ENCODE measurements at regions not wholly inside any gene's neighbourhood (a gene's known extent, or its start where the extent isn't known, plus 50 kb on each side); places are given as distances from the start of the nearest gene placed in this dataset.

- Histone ChIP-seq H3K27me3 (replicated peaks; ENCODE audit: insufficient read depth, low read depth, low read length, poor library complexity) (no peaks in the 10 kb centered on the region), H3K4me3 (ENCODE audit: low read depth, low read length, poor library complexity, severe bottlenecking) (no peak overlapping the region), H3K27ac (ENCODE audit: low read depth, low read length, poor library complexity, severe bottlenecking) (no peak overlapping the region), H3K36me3 (ENCODE audit: insufficient read depth, low read length, poor library complexity, severe bottlenecking) (no peaks in the 10 kb centered on the region), H3K9me3 (ENCODE audit: low read depth, low read length, poor library complexity, severe bottlenecking) (no peaks in the 10 kb centered on the region), H3K4me1 (ENCODE audit: insufficient read depth, low read length, poor library complexity, severe bottlenecking) (no peaks in the 10 kb centered on the region)
- POLR2A ChIA-PET (ENCODE audit: low non-redundant PET): no interaction called here
- intact Hi-C loops (cut with micrococcal nuclease; ENCODE audit: unreplicated experiment): loop anchor here (10.0 kb wide), 1 partner anchor 58 kb away; no protein-coding TSS in a partner anchor
- CTCF ChIA-PET: no interaction called here
- no TSS peak for BruUV-seq (replicated peaks)
- DNase-seq (ENCODE audit: low spot score): no peak
- TF ChIP-seq CTCF (conservative IDR thresholded peaks at IDR 0.05; ENCODE audit: low read depth, low read length) (no peak), EZH2 (IDR thresholded peaks at IDR 0.05; ENCODE audit: borderline replicate concordance, low read depth, low read length, poor library complexity, severe bottlenecking) (no peak)
Measured at GRCh38 chr7:68162712-68163111, 1166.1 kb downstream of the TYW1 start.

GRCh38 chr7:68166525-68166924 lies 1169.9 kb downstream of the TYW1 start:
- TF ChIP-seq EZH2 (IDR thresholded peaks at IDR 0.05; ENCODE audit: borderline replicate concordance, low read depth, low read length, poor library complexity, severe bottlenecking) (no peak), CTCF (conservative IDR thresholded peaks at IDR 0.05; ENCODE audit: low read depth, low read length) (no peak)

GRCh38 chr7:68173513-68173912 lies 1176.9 kb downstream of the TYW1 start:
- Histone ChIP-seq H3K27ac (ENCODE audit: low read depth, low read length, poor library complexity, severe bottlenecking) (no peak overlapping the region), H3K4me3 (ENCODE audit: low read depth, low read length, poor library complexity, severe bottlenecking) (no peak overlapping the region), H3K4me1 (ENCODE audit: insufficient read depth, low read length, poor library complexity, severe bottlenecking) (peaks cover 5% of the 10 kb centered on the region), H3K27me3 (replicated peaks; ENCODE audit: insufficient read depth, low read depth, low read length, poor library complexity) (no peaks in the 10 kb centered on the region), H3K36me3 (ENCODE audit: insufficient read depth, low read length, poor library complexity, severe bottlenecking) (no peaks in the 10 kb centered on the region), H3K9me3 (ENCODE audit: low read depth, low read length, poor library complexity, severe bottlenecking) (no peaks in the 10 kb centered on the region)
- DNase-seq (ENCODE audit: low spot score): no peak
- ChIA-PET POLR2A (ENCODE audit: low non-redundant PET) (interaction anchor here (0.7 kb wide), 1 partner anchor 12 kb away, joined by 5 read pairs; no protein-coding TSS in a partner anchor), CTCF (interaction anchor here (0.6 kb wide), 1 partner anchor 370 kb away, joined by 5 read pairs; no protein-coding TSS in a partner anchor)
- TF ChIP-seq CTCF (conservative IDR thresholded peaks at IDR 0.05; ENCODE audit: low read depth, low read length): no peak
- intact Hi-C loops (cut with micrococcal nuclease; ENCODE audit: unreplicated experiment): loop anchor here (5.0 to 10.0 kb wide), 4 partner anchors 389 to 1021 kb away; no protein-coding TSS in a partner anchor
- no TSS peak for BruUV-seq (replicated peaks)

More at GRCh38 chr7:68166525-68166924, 1169.9 kb downstream of the TYW1 start:
- no peak for DNase-seq (ENCODE audit: low spot score)
- Histone ChIP-seq H3K4me3 (ENCODE audit: low read depth, low read length, poor library complexity, severe bottlenecking) (no peak overlapping the region), H3K9me3 (ENCODE audit: low read depth, low read length, poor library complexity, severe bottlenecking) (no peaks in the 10 kb centered on the region), H3K4me1 (ENCODE audit: insufficient read depth, low read length, poor library complexity, severe bottlenecking) (peaks cover 5% of the 10 kb centered on the region), H3K27ac (ENCODE audit: low read depth, low read length, poor library complexity, severe bottlenecking) (no peak overlapping the region), H3K27me3 (replicated peaks; ENCODE audit: insufficient read depth, low read depth, low read length, poor library complexity) (no peaks in the 10 kb centered on the region), H3K36me3 (ENCODE audit: insufficient read depth, low read length, poor library complexity, severe bottlenecking) (no peaks in the 10 kb centered on the region)
- ChIA-PET CTCF (no interaction called here), POLR2A (ENCODE audit: low non-redundant PET) (no interaction called here)
- intact Hi-C loops (cut with micrococcal nuclease; ENCODE audit: unreplicated experiment): loop anchor here (10.0 kb wide), 1 partner anchor 62 kb away; no protein-coding TSS in a partner anchor
- no TSS peak for BruUV-seq (replicated peaks)

Measured in A673 (cell line).